Upper lobe of right lung (tissue), 1 donor: ENCODE measurements at regions not wholly inside any gene's neighbourhood (a gene's known extent, or its start where the extent isn't known, plus 50 kb on each side); places are given as distances from the start of the nearest gene placed in this dataset.

ENCODE experiments used
- ATAC-seq: fragments of 200-7000 bp; cut with Tn5 transposase; one replicate; pipeline ENCODE4 v1.9.1; 2020; ENCODE audit warnings: mild to moderate bottlenecking, moderate library complexity
- DNase-seq: peaks from one replicate; pipeline ENCODE4 v3.0.0-alpha.2; 2020
- H3K27ac ChIP-seq: fragments of 200-600 bp; one replicate; pipeline ENCODE4 v1.8.0; 2022
- H3K27me3 ChIP-seq: fragments of 200-600 bp; one replicate; pipeline ENCODE4 v1.8.0; 2022; ENCODE audit warnings: mild to moderate bottlenecking
- H3K36me3 ChIP-seq: fragments of 200-600 bp; one replicate; pipeline ENCODE4 v1.8.0; 2022
- H3K4me1 ChIP-seq: fragments of 200-600 bp; one replicate; pipeline ENCODE4 v1.8.0; 2022
- H3K4me3 ChIP-seq: fragments of 200-600 bp; one replicate; pipeline ENCODE4 v1.8.0; 2022; ENCODE audit warnings: mild to moderate bottlenecking
- H3K9me3 ChIP-seq: fragments of 200-600 bp; one replicate; pipeline ENCODE4 v1.8.0; 2022
- intact Hi-C: fragments of 100-400 bp; cut with DNase I; formaldehyde crosslinking; loops from one replicate; pipeline ENCODE4 v1.11.0; 2022
- TF ChIP-seq, protein P1 (sequence below): fragments of 200-600 bp; IDR thresholded peaks from one replicate; pipeline ENCODE4 v1.8.0; 2022; ENCODE audit warnings: antibody characterized with exemption
- donor health status: DM: no; HTN: yes; CAD: no; lungs with severe emphysema.

DNA sequence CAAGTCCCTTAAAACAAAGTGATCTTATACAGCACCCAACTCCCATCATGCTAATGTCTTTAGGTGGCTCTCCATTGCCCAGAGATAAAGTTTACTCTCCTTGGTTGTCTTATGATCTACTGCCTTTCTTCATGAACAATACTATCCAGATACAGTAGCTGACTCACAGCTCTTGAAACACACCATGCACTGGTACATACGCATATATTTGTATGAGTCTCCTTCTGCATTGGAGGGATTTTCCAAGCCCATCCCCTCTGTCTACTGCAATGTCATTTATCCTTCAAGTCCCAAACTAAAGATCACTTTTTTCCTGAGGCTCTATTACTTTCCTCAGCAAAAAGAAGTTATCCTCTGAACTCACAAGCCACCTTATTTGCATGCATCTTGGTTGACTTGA is 84.7 kb upstream of the LRATD1 start:
- TF ChIP-seq, protein P1, sequence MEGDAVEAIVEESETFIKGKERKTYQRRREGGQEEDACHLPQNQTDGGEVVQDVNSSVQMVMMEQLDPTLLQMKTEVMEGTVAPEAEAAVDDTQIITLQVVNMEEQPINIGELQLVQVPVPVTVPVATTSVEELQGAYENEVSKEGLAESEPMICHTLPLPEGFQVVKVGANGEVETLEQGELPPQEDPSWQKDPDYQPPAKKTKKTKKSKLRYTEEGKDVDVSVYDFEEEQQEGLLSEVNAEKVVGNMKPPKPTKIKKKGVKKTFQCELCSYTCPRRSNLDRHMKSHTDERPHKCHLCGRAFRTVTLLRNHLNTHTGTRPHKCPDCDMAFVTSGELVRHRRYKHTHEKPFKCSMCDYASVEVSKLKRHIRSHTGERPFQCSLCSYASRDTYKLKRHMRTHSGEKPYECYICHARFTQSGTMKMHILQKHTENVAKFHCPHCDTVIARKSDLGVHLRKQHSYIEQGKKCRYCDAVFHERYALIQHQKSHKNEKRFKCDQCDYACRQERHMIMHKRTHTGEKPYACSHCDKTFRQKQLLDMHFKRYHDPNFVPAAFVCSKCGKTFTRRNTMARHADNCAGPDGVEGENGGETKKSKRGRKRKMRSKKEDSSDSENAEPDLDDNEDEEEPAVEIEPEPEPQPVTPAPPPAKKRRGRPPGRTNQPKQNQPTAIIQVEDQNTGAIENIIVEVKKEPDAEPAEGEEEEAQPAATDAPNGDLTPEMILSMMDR = no peak
- DNase-seq = no peak
- H3K36me3 ChIP-seq = no peaks in the 10 kb centered on the region
- H3K27me3 ChIP-seq = no peaks in the 10 kb centered on the region
- intact Hi-C loops = no loop called here
- H3K4me1 ChIP-seq = no peaks in the 10 kb centered on the region
- ATAC-seq = no peak
- no peak overlapping the region for H3K4me3 ChIP-seq
- no peaks in the 10 kb centered on the region for H3K9me3 ChIP-seq
- no peak overlapping the region for H3K27ac ChIP-seq

DNA sequence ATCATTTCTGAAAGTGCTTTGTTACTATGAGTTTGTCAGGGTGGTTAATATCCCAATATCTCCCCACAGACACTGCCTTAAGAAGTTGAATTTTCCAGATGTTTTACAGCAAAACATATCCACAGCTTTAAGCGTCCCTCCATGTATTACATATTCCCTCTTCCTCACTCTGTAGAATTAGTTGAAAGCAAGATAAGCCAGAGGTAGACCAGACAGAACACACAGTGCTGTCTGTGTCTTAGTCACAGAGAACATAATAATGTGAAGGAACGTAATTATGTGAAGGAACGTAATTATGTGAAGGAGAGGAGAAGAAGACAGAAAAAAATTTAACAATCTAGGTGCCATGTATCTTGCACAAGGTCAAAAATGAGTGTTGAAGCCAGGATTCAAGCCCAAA is 81.9 kb upstream of the LRATD1 start:
- Histone ChIP-seq H3K36me3 (no peaks in the 10 kb centered on the region), H3K9me3 (no peaks in the 10 kb centered on the region), H3K27ac (no peak overlapping the region), H3K4me1 (no peaks in the 10 kb centered on the region), H3K4me3 (no peak overlapping the region), H3K27me3 (no peaks in the 10 kb centered on the region)
- ATAC-seq (no peak), DNase-seq (no peak)
- TF ChIP-seq, protein P1 = no peak
- intact Hi-C loops = no loop called here

DNA sequence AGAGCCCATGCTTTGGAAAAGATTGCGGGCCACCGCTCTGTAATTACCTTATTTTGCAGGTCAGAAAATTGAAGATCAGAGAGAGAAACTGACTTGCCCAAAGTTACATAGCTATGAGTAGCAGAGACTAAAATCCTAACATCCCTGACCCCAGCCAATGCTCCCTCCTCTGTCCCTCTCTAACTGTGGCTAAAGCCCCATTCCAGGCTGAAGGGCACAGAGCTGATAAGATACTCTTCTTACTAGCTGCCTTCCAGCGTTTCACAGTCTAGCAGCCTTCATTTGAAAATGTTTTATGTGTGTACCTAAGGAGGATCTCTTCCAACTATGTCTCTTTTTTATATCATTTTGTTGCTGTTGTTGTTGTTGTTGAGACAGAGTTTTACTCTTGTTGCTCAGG is 81.4 kb upstream of the LRATD1 start:
- H3K27me3 ChIP-seq = no peaks in the 10 kb centered on the region
- no peak overlapping the region for H3K27ac ChIP-seq
- TF ChIP-seq, protein P1 = no peak
- no peaks in the 10 kb centered on the region for H3K36me3 ChIP-seq
- ATAC-seq = no peak
- no peak overlapping the region for H3K4me3 ChIP-seq
- DNase-seq = no peak
- intact Hi-C loops = no loop called here
- no peaks in the 10 kb centered on the region for H3K9me3 ChIP-seq
- H3K4me1 ChIP-seq = no peaks in the 10 kb centered on the region

DNA sequence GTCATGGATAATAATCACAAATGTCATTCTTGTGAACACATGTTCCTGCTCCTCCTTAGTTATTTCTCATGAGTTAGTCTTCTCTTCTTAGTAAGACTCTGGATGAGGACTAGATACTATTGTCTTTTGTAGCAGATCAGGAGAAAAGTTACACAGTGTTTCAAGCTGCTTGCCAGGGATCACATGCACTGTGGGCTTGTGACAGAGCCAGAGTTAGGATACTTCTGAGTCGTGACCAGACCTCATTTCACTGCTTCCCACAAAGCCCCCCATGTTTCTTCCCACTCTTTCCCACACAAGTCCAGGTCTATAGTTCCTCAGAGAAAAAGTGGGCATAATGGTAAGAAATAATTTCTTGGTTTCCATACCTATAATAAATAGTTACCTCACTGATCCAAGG is 80.2 kb upstream of the LRATD1 start:
- DNase-seq (no peak), ATAC-seq (no peak)
- no peak overlapping the region for H3K4me3 ChIP-seq
- TF ChIP-seq, protein P1 = no peak
- H3K4me1 ChIP-seq = no peaks in the 10 kb centered on the region
- no peak overlapping the region for H3K27ac ChIP-seq
- intact Hi-C loops = no loop called here
- no peaks in the 10 kb centered on the region for H3K36me3 ChIP-seq
- H3K9me3 ChIP-seq = no peaks in the 10 kb centered on the region
- no peaks in the 10 kb centered on the region for H3K27me3 ChIP-seq

DNA sequence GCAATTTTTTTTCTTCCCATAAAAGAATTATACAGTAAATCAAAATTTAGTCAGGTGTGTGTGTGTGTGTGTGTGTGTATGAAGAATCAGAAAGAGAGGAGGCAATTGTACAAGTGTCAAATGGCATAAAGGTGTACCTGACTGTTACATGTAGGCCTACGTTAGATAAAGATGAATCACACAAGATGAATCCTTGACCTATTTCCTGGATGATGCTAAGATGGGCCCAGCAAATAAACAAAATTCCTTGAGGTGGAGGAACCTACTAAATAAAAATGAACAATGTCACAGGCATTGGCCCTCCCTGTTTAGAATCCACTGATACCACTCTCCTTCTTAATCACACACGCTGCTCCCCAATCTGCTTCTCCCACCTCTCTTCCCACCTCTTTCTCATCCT is 79.7 kb upstream of the LRATD1 start:
- Histone ChIP-seq H3K27ac (no peak overlapping the region), H3K9me3 (no peaks in the 10 kb centered on the region), H3K4me3 (no peak overlapping the region), H3K36me3 (no peaks in the 10 kb centered on the region), H3K4me1 (no peaks in the 10 kb centered on the region), H3K27me3 (no peaks in the 10 kb centered on the region)
- ATAC-seq = no peak
- TF ChIP-seq, protein P1 = no peak
- intact Hi-C loops = no loop called here
- no peak for DNase-seq

DNA sequence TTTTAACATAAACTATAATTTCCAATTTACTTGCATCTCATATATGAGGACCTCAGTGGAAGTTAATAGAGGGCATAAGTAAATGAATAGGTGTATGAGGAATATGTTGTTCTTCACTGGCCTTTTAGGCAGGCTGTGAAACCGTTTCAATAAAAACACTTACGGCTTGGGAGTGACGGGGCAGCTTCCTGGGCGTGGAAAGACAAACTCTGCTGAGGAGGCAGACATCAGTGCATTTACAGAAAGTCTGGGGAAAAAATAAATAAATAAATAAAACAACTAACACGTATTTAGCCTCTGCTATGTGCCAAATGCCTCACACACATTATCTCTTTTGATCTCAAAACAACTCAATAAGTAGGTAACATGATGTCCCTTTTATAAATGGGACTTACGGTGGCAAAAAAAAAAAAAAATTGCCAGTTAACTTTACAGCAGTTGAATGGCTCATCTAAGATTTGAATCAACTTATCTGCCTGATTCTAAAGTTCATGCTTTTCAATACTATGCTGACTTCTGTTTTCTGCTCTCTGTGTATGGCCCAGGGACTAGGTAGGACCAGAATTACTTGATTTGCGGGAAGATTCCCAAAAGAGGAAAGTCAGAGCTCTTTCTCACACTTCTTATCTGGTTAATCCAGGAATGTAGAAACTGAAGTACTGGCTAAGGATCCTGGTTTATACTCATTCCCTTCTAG is 77.5 kb upstream of the LRATD1 start:
- Histone ChIP-seq H3K27me3 (no peaks in the 10 kb centered on the region), H3K9me3 (no peaks in the 10 kb centered on the region), H3K36me3 (no peaks in the 10 kb centered on the region), H3K4me1 (no peaks in the 10 kb centered on the region), H3K27ac (no peak overlapping the region), H3K4me3 (no peak overlapping the region)
- TF ChIP-seq, protein P1 = no peak
- DNase-seq (no peak), ATAC-seq (no peak)
- intact Hi-C loops = no loop called here
